HCT116 (cell line): ENCODE measurements at regions not wholly inside any gene's neighbourhood (a gene's known extent, or its start where the extent isn't known, plus 50 kb on each side); places are given as distances from the start of the nearest gene placed in this dataset.
A peak's percentile ranks its signal among the peaks of the same experiment; 100 is the strongest.

Experiments used
- ATAC-seq: fragments of 200-7000 bp; cut with Tn5 transposase; 2 replicates; pipeline ENCODE4 v1.9.1; 2020; ENCODE audit warnings: mild to moderate bottlenecking, moderate library complexity
- BruUV-seq: library from RNA; stranded (reverse); fragments of 400-500 nt; replicated peaks from 2 replicates; lab custom pipeline; 2021; lab: Mats Ljungman, UMichigan
- CTCF ChIA-PET: fragments of 300-600 bp; sonication (Branson Sonifier 250); formaldehyde crosslinking; loops from one replicate; lab custom pipeline; 2021; ENCODE audit warnings: antibody characterized with exemption; lab: Charles Lee
- POLR2A ChIA-PET: fragments of 300-600, 350-600 bp; sonication (Branson Sonifier 250); formaldehyde crosslinking; loops from one replicate; lab custom pipeline; 2021; ENCODE audit warnings: antibody characterized with exemption; lab: Charles Lee
- RAD21 ChIA-PET, 2 experiments: fragments of 300-600 bp; sonication (Branson Sonifier 250); formaldehyde crosslinking; loops; one replicate each; lab custom pipeline; 2023; ENCODE audit warnings: low total read pairs in 2 of 2; ENCODE audit not compliant: uncharacterized antibody in 2 of 2, unreplicated experiment in 2 of 2, low non-redundant PET in 1 of 2; lab: Charles Lee
- DNase-seq: peaks from one replicate; pipeline ENCODE4 v3.0.0-alpha.2; 2010; ENCODE audit warnings: low read depth, low spot score
- H2AFZ ChIP-seq: fragments of 200-600 bp; shearing (Covaris generic), sonication (generic); 2 replicates; pipeline ENCODE4 v1.6.1; 2017; ENCODE audit warnings: low read depth, mixed run types, mixed read lengths, antibody characterized with exemption, low read length; ENCODE audit not compliant: poor library complexity, severe bottlenecking
- H3K27ac ChIP-seq: 2 replicates; pipeline ENCODE4 v1.5.1; 2012; ENCODE audit warnings: low read depth, low read length
- H3K27me3 ChIP-seq: fragments of 200-600 bp; sonication (generic); 2 replicates; pipeline ENCODE4 v1.6.1; 2016; ENCODE audit warnings: mixed run types, low read length, mixed read lengths; ENCODE audit not compliant: insufficient read depth
- H3K36me3 ChIP-seq, 2 experiments: fragments of 200-500 bp in 1 of 2; fragments of 200-600 bp in 1 of 2; sonication (Bioruptor generic) in 1 of 2; sonication (generic) in 1 of 2; 2 replicates each; pipeline versions ENCODE4 v1.5.1 to v1.6.1; 2014 to 2016; ENCODE audit warnings: low read length in 2 of 2, inconsistent platforms in 1 of 2, mixed read lengths in 1 of 2, mixed run types in 1 of 2; ENCODE audit not compliant: insufficient read depth in 2 of 2, control insufficient read depth in 1 of 2
- H3K4me1 ChIP-seq, 2 experiments: fragments of 200-600 bp in 1 of 2; sonication (generic) in 1 of 2; 2 replicates each; pipeline versions ENCODE4 v1.5.1 to v1.6.1; 2012 to 2017; ENCODE audit warnings: low read length in 2 of 2, inconsistent platforms in 1 of 2, mild to moderate bottlenecking in 1 of 2, mixed read lengths in 1 of 2, mixed run types in 1 of 2, moderate library complexity in 1 of 2; ENCODE audit not compliant: insufficient read depth in 2 of 2, control insufficient read depth in 1 of 2
- H3K4me2 ChIP-seq: fragments of 200-600 bp; sonication (generic); 2 replicates; pipeline ENCODE4 v1.6.1; 2017; ENCODE audit warnings: mixed run types, low read length, mixed read lengths
- H3K4me3 ChIP-seq, 2 experiments: fragments of 200-600 bp in 1 of 2; sonication (generic) in 1 of 2; replicated peaks in 1 of 2; 2 replicates each; pipeline ENCODE4 v1.5.1; 2011 to 2016; ENCODE audit warnings: low read length in 2 of 2, control low read depth in 1 of 2, low read depth in 1 of 2, mild to moderate bottlenecking in 1 of 2, mixed read lengths in 1 of 2, mixed run types in 1 of 2
- H3K79me2 ChIP-seq: fragments of 200-600 bp; sonication (generic); 2 replicates; pipeline ENCODE4 v1.6.1; 2017; ENCODE audit warnings: mild to moderate bottlenecking, mixed run types, low read length, moderate library complexity, mixed read lengths; ENCODE audit not compliant: insufficient read depth
- H3K9ac ChIP-seq: fragments of 200-600 bp; sonication (generic); 2 replicates; pipeline ENCODE4 v1.6.1; 2016; ENCODE audit warnings: low read length, mixed read lengths
- H3K9me2 ChIP-seq: fragments of 200-600 bp; sonication (generic), shearing (Covaris generic); 2 replicates; pipeline ENCODE4 v1.6.1; 2017; ENCODE audit warnings: mixed run types, mild to moderate bottlenecking, moderate library complexity; ENCODE audit not compliant: insufficient read depth
- H3K9me3 ChIP-seq, 2 experiments: fragments of 200-500 bp in 1 of 2; fragments of 200-600 bp in 1 of 2; sonication (Bioruptor generic) in 1 of 2; sonication (generic) in 1 of 2; 2 replicates each; pipeline ENCODE4 v1.6.1; 2014 to 2017; ENCODE audit warnings: low read length in 2 of 2, mixed read lengths in 2 of 2, inconsistent platforms in 1 of 2, low read depth in 1 of 2, mild to moderate bottlenecking in 1 of 2, mixed run types in 1 of 2, moderate library complexity in 1 of 2; ENCODE audit not compliant: control insufficient read depth in 1 of 2, insufficient read depth in 1 of 2
- H4K20me1 ChIP-seq: fragments of 200-600 bp; sonication (generic), shearing (Covaris generic); 2 replicates; pipeline ENCODE4 v1.6.1; 2017; ENCODE audit warnings: mixed run types, mild to moderate bottlenecking, moderate library complexity; ENCODE audit not compliant: insufficient read depth
- CBX3 ChIP-seq: IDR thresholded peaks from 2 replicates; pipeline ENCODE4 v1.6.1; 2012; ENCODE audit warnings: low read depth
- EZH2 ChIP-seq: fragments of 200-600 bp; sonication (generic); IDR thresholded peaks from 2 replicates; pipeline ENCODE4 v1.6.1; 2017; ENCODE audit warnings: antibody characterized with exemption, mixed run types
- FOSL1 ChIP-seq: IDR thresholded peaks from 2 replicates; pipeline ENCODE4 v1.6.1; 2012; ENCODE audit warnings: low read depth
- MAX ChIP-seq: IDR thresholded peaks from 2 replicates; pipeline ENCODE4 v1.6.1; 2012
- RAD21 ChIP-seq: IDR thresholded peaks from 2 replicates; pipeline ENCODE4 v1.6.1; 2012; ENCODE audit warnings: low read depth, mild to moderate bottlenecking
- SRF ChIP-seq: IDR thresholded peaks from 2 replicates; pipeline ENCODE4 v1.6.1; 2012; ENCODE audit warnings: low read depth
- TCF7L2 ChIP-seq: IDR thresholded peaks from 2 replicates; pipeline ENCODE4 v1.7.0; 2011; ENCODE audit warnings: borderline replicate concordance, inconsistent platforms; ENCODE audit not compliant: insufficient read depth, insufficient read length; ENCODE audit errors: extremely low read depth
- intact Hi-C: fragments of 100-400 bp; cut with micrococcal nuclease; formaldehyde crosslinking; loops from 2 replicates; pipeline ENCODE4 v1.10.0; 2022
- TF ChIP-seq, protein P1 (sequence below), 3 experiments: fragments of 200-600 bp in 1 of 3; sonication (generic) in 1 of 3; IDR thresholded peaks in 2 of 3; conservative IDR thresholded peaks in 1 of 3; 2 replicates each; pipeline ENCODE4 v1.5.1; 2012 to 2017; ENCODE audit warnings: low read depth in 2 of 3, low read length in 2 of 3, antibody characterized with exemption in 1 of 3, borderline replicate concordance in 1 of 3, control low read depth in 1 of 3, mild to moderate bottlenecking in 1 of 3, mixed read lengths in 1 of 3, mixed run types in 1 of 3, moderate library complexity in 1 of 3; ENCODE audit not compliant: insufficient read depth in 1 of 3

- ATAC-seq, result no peak
- Histone ChIP-seq H3K4me3 (no peak overlapping the region), H3K4me1 (no peaks in the 10 kb centered on the region), H3K27ac (no peak overlapping the region), H3K9ac (no peak overlapping the region), H3K79me2 (no peaks in the 10 kb centered on the region), H3K27me3 (no peaks in the 10 kb centered on the region), H3K4me2 (no peak overlapping the region), H4K20me1 (no peaks in the 10 kb centered on the region), H3K9me3 (no peaks in the 10 kb centered on the region), H3K9me2 (no peaks in the 10 kb centered on the region), H3K36me3 (no peaks in the 10 kb centered on the region), H2AFZ (no peak overlapping the region)
- DNase-seq, result no peak
- ChIA-PET CTCF (no interaction called here), RAD21 (no interaction called here), POLR2A (no interaction called here)
- no TSS peak for BruUV-seq
- intact Hi-C loops, result no loop called here
- TF ChIP-seq MAX, result no peak
- TF ChIP-seq RAD21, result no peak
- TF ChIP-seq EZH2, result no peak
- TF ChIP-seq FOSL1, result no peak
- no peak for TF ChIP-seq TCF7L2
- TF ChIP-seq SRF, result no peak
- TF ChIP-seq, all 23 proteins: peak for 0
These were observed 86.9 kb upstream of the IL12B start for GRCh38 chr5:159417170-159417569.

DNA sequence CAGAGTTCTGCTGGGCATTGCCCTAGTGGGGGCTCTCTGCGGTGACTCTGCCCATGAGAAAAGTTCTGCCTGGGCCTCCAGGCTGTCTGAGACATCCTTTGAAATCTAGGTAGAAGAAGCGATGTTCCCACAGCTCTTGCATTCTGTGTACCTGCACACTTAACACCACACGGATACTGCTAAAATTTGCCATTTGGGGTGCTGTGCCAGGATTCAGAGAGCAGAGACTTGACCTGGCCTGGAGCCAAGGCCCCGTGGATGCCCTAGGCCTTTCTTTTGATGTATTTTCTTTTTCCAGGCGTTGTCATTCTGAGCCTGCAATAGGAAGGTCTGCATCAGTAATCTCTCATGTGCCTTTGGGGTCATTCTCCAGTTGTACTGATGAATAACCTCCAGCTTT lies 89.3 kb upstream of the IL12B start:
- Histone ChIP-seq H3K79me2 (no peaks in the 10 kb centered on the region), H3K4me3 (no peak overlapping the region), H3K9me3 (no peaks in the 10 kb centered on the region), H3K4me1 (no peaks in the 10 kb centered on the region), H4K20me1 (no peaks in the 10 kb centered on the region), H3K27ac (no peak overlapping the region), H3K4me2 (no peak overlapping the region), H3K36me3 (no peaks in the 10 kb centered on the region), H3K9me2 (no peaks in the 10 kb centered on the region), H2AFZ (no peak overlapping the region), H3K9ac (no peak overlapping the region), H3K27me3 (no peaks in the 10 kb centered on the region)
- TF ChIP-seq, protein P1, sequence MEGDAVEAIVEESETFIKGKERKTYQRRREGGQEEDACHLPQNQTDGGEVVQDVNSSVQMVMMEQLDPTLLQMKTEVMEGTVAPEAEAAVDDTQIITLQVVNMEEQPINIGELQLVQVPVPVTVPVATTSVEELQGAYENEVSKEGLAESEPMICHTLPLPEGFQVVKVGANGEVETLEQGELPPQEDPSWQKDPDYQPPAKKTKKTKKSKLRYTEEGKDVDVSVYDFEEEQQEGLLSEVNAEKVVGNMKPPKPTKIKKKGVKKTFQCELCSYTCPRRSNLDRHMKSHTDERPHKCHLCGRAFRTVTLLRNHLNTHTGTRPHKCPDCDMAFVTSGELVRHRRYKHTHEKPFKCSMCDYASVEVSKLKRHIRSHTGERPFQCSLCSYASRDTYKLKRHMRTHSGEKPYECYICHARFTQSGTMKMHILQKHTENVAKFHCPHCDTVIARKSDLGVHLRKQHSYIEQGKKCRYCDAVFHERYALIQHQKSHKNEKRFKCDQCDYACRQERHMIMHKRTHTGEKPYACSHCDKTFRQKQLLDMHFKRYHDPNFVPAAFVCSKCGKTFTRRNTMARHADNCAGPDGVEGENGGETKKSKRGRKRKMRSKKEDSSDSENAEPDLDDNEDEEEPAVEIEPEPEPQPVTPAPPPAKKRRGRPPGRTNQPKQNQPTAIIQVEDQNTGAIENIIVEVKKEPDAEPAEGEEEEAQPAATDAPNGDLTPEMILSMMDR (IDR thresholded peaks at IDR 0.05 in 2 of 3, conservative IDR thresholded peaks at IDR 0.05 in 1 of 3; ENCODE audit: borderline replicate concordance in 1 of 3, insufficient read depth in 1 of 3, low read depth in 2 of 3, low read length in 2 of 3), result peak in 1 of 3 experiments; percentile 15; a peak in 2 of 6 replicates
- TF ChIP-seq CBX3, result no peak
- no peak for DNase-seq
- ChIA-PET RAD21 (no interaction called here), CTCF (no interaction called here), POLR2A (no interaction called here)
- no TSS peak for BruUV-seq
- intact Hi-C loops, result no loop called here
- peak; percentile 58 for ATAC-seq
